ENCODE measurements at regions not wholly inside any gene's neighbourhood (a gene's known extent, or its start where the extent isn't known, plus 50 kb on each side); places are given as distances from the start of the nearest gene placed in this dataset.

GRCh38 chr4:124066595-124066994 is 645.9 kb downstream of the ANKRD50 start:
- no peak for TF ChIP-seq TAF1 (IDR thresholded peaks at IDR 0.05; ENCODE audit: borderline replicate concordance, low read depth, low read length)
- TF ChIP-seq POLR2A (IDR thresholded peaks at IDR 0.05; ENCODE audit: low read depth, low read length), result no peak

Measured in GM12892 (cell line).